ENCODE measurements at regions not wholly inside any gene's neighbourhood (a gene's known extent, or its start where the extent isn't known, plus 50 kb on each side); places are given as distances from the start of the nearest gene placed in this dataset.

DNA sequence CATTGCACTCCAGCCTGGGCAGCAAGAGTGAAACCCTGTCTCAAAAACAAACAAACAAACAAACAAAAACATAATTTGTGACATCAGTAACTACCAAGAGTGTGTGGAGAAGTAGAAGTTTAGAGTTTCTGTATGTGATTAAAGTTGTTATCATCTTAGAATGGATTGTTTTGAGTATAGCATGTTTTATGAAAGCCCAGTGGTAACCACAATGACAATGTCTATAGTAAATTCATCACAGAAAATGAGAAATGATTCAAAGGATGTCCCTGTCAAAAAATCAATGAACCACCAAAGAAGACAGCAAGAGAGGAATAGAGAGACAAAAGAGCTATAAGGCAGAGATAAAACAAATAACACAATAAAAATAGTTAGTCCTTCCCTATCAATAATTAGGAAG is 1299.2 kb downstream of the CNTNAP5 start:
- POLR2A ChIA-PET (ENCODE audit: unreplicated experiment) = no interaction called here
- Histone ChIP-seq H2BK15ac (ENCODE audit: low read depth, low read length) (no peak overlapping the region), H3K27me3 (ENCODE audit: control insufficient read depth, insufficient read depth, low read length) (no peaks in the 10 kb centered on the region), H3K4ac (ENCODE audit: low read depth, low read length) (no peak overlapping the region), H3K36me3 (ENCODE audit: control insufficient read depth, insufficient read depth, low read length) (no peaks in the 10 kb centered on the region), H3K27ac (ENCODE audit: insufficient read depth, low read length) (no peak overlapping the region), H3K18ac (ENCODE audit: low read depth, low read length) (no peak overlapping the region), H2BK20ac (ENCODE audit: low read depth, low read length) (no peak overlapping the region), H3K9me3 (ENCODE audit: control insufficient read depth, insufficient read depth, low read length) (0 out of 2 replicates have a peak, but pooled peaks cover 1% of the 10 kb centered on the region), H3K4me1 (ENCODE audit: control insufficient read depth, insufficient read depth, low read length) (no peaks in the 10 kb centered on the region), H3K79me1 (ENCODE audit: low read depth in 1 of 2, low read length in 2 of 2) (no peaks in the 10 kb centered on the region), H3K9me1 (ENCODE audit: insufficient read depth, low read length) (no peaks in the 10 kb centered on the region), H3K56ac (ENCODE audit: extremely low read depth, insufficient read depth, low read length) (no peak overlapping the region), H4K91ac (ENCODE audit: insufficient read depth, low read depth, low read length) (no peak overlapping the region), H3K4me2 (ENCODE audit: low read depth, low read length) (no peak overlapping the region), H3K4me3 (ENCODE audit: insufficient read depth, low read depth, low read length) (no peak overlapping the region), H4K8ac (ENCODE audit: low read depth in 2 of 2, low read length in 2 of 2) (no peak overlapping the region), H3K14ac (replicated peaks; ENCODE audit: low read depth, low read length) (no peak overlapping the region), H2BK5ac (ENCODE audit: low read depth, low read length, poor library complexity, severe bottlenecking) (no peak overlapping the region), H3K9ac (ENCODE audit: low read depth, low read length) (no peak overlapping the region), H2AK9ac (replicated peaks; ENCODE audit: low read depth, low read length, poor library complexity) (no peak overlapping the region), H2AFZ (replicated peaks; ENCODE audit: low read length, poor library complexity) (no peak overlapping the region), H2AK5ac (ENCODE audit: low read depth, low read length) (no peak overlapping the region), H4K20me1 (ENCODE audit: insufficient read depth, low read length) (no peaks in the 10 kb centered on the region), H2BK120ac (ENCODE audit: low read depth, low read length) (no peak overlapping the region), H3K23ac (ENCODE audit: low read depth, low read length) (no peak overlapping the region), H4K5ac (ENCODE audit: low read depth, low read length) (no peak overlapping the region)
- TF ChIP-seq POLR2A (IDR thresholded peaks at IDR 0.05; ENCODE audit: low read depth, low read length) (no peak), MAFK (IDR thresholded peaks at IDR 0.05; ENCODE audit: low read depth, low read length) (no peak), RCOR1 (IDR thresholded peaks at IDR 0.05; ENCODE audit: insufficient replicate concordance, low read length) (no peak), RFX5 (IDR thresholded peaks at IDR 0.05; ENCODE audit: low read depth, low read length) (no peak), SMC3 (IDR thresholded peaks at IDR 0.05; ENCODE audit: low read depth, low read length) (no peak), RAD21 (IDR thresholded peaks at IDR 0.05; ENCODE audit: low read length) (no peak), MAZ (IDR thresholded peaks at IDR 0.05; ENCODE audit: borderline replicate concordance, low read depth, low read length) (no peak), CHD1 (IDR thresholded peaks at IDR 0.05; ENCODE audit: low read depth, low read length) (no peak), BHLHE40 (IDR thresholded peaks at IDR 0.05; ENCODE audit: low read depth, low read length) (no peak), MXI1 (IDR thresholded peaks at IDR 0.05; ENCODE audit: borderline replicate concordance, low read depth, low read length) (no peak), CEBPB (IDR thresholded peaks at IDR 0.05; ENCODE audit: low read depth, low read length) (no peak), NFE2L2 (IDR thresholded peaks at IDR 0.05; ENCODE audit: low read depth, low read length) (no peak), FOS (IDR thresholded peaks at IDR 0.05; ENCODE audit: low read depth, low read length) (no peak)
- TF ChIP-seq, protein P1, sequence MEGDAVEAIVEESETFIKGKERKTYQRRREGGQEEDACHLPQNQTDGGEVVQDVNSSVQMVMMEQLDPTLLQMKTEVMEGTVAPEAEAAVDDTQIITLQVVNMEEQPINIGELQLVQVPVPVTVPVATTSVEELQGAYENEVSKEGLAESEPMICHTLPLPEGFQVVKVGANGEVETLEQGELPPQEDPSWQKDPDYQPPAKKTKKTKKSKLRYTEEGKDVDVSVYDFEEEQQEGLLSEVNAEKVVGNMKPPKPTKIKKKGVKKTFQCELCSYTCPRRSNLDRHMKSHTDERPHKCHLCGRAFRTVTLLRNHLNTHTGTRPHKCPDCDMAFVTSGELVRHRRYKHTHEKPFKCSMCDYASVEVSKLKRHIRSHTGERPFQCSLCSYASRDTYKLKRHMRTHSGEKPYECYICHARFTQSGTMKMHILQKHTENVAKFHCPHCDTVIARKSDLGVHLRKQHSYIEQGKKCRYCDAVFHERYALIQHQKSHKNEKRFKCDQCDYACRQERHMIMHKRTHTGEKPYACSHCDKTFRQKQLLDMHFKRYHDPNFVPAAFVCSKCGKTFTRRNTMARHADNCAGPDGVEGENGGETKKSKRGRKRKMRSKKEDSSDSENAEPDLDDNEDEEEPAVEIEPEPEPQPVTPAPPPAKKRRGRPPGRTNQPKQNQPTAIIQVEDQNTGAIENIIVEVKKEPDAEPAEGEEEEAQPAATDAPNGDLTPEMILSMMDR (conservative IDR thresholded peaks at IDR 0.05; ENCODE audit: low read depth, low read length) = no peak
- TF ChIP-seq, protein P2, sequence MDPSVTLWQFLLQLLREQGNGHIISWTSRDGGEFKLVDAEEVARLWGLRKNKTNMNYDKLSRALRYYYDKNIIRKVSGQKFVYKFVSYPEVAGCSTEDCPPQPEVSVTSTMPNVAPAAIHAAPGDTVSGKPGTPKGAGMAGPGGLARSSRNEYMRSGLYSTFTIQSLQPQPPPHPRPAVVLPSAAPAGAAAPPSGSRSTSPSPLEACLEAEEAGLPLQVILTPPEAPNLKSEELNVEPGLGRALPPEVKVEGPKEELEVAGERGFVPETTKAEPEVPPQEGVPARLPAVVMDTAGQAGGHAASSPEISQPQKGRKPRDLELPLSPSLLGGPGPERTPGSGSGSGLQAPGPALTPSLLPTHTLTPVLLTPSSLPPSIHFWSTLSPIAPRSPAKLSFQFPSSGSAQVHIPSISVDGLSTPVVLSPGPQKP (IDR thresholded peaks at IDR 0.05; ENCODE audit: borderline replicate concordance, low read depth, low read length) = no peak
- TF ChIP-seq, protein P3, sequence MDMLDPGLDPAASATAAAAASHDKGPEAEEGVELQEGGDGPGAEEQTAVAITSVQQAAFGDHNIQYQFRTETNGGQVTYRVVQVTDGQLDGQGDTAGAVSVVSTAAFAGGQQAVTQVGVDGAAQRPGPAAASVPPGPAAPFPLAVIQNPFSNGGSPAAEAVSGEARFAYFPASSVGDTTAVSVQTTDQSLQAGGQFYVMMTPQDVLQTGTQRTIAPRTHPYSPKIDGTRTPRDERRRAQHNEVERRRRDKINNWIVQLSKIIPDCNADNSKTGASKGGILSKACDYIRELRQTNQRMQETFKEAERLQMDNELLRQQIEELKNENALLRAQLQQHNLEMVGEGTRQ (IDR thresholded peaks at IDR 0.05; ENCODE audit: low read depth, low read length) = no peak
- DNase-seq (no peak), ATAC-seq (ENCODE audit: low read depth) (no peak)
- intact Hi-C loops (cut with micrococcal nuclease) (no loop called here), in situ Hi-C loops (cut with MboI; ENCODE audit: low sequenced_read_pairs) (no loop called here), dilution Hi-C loops (cut with HindIII; ENCODE audit: low sequenced_read_pairs, unreplicated experiment) (no loop called here)
- no TSS peak for BruUV-seq (replicated peaks)
- CTCF ChIA-PET = no interaction called here

Measured in IMR-90 (cell line).